Endothelial cell of umbilical vein (primary cell): ENCODE measurements at regions not wholly inside any gene's neighbourhood (a gene's known extent, or its start where the extent isn't known, plus 50 kb on each side); places are given as distances from the start of the nearest gene placed in this dataset.

ENCODE experiments used
- BruUV-seq: library from RNA; stranded (reverse); fragments of 400-500 nt; replicated peaks from 2 replicates; lab custom pipeline; 2021; lab: Mats Ljungman, UMichigan
- CTCF ChIA-PET: fragments of 300-600, 350-600 bp; sonication (Branson Sonifier 250); formaldehyde crosslinking; loops from one replicate; lab custom pipeline; 2021; ENCODE audit warnings: antibody characterized with exemption, inconsistent platforms; lab: Charles Lee
- POLR2A ChIA-PET: fragments of 300-600, 350-600 bp; sonication (Branson Sonifier 250); formaldehyde crosslinking; loops from one replicate; lab custom pipeline; 2021; ENCODE audit warnings: antibody characterized with exemption, inconsistent platforms; lab: Charles Lee
- DNase-seq: peaks from one replicate; pipeline ENCODE4 v3.0.0-alpha.2; 2011; ENCODE audit warnings: low read depth, low spot score
- FAIRE-seq: peaks from 2 replicates; lab custom pipeline; 2011; peaks lifted over from hg19 to GRCh38; lab: Jason Lieb, UNC
- H2AFZ ChIP-seq: 2 replicates; pipeline ENCODE4 v1.6.0; 2012; ENCODE audit warnings: low read depth, low read length, control low read depth, inconsistent platforms
- H3K27ac ChIP-seq: 2 replicates; pipeline ENCODE4 v1.5.1; 2011; ENCODE audit warnings: low read depth, mild to moderate bottlenecking, control low read depth, low read length, moderate library complexity; ENCODE audit not compliant: insufficient read depth
- H3K27me3 ChIP-seq, 2 experiments: 2 replicates each; pipeline versions ENCODE4 v1.6.0 to v1.6.1; 2011; ENCODE audit warnings: low read length in 2 of 2, mixed read lengths in 1 of 2; ENCODE audit not compliant: control insufficient read depth in 2 of 2, insufficient read depth in 2 of 2
- H3K36me3 ChIP-seq, 2 experiments: 2 replicates in 1 of 2; 3 replicates in 1 of 2; pipeline ENCODE4 v1.5.1; 2011; ENCODE audit warnings: low read length in 2 of 2, mild to moderate bottlenecking in 1 of 2, moderate library complexity in 1 of 2; ENCODE audit not compliant: control insufficient read depth in 2 of 2, insufficient read depth in 2 of 2; ENCODE audit errors: extremely low read depth in 1 of 2
- H3K4me1 ChIP-seq: 3 replicates; pipeline ENCODE4 v1.5.1; 2011; ENCODE audit warnings: mild to moderate bottlenecking, low read length; ENCODE audit not compliant: control insufficient read depth, insufficient read depth; ENCODE audit errors: extremely low read depth
- H3K4me2 ChIP-seq: 2 replicates; pipeline ENCODE4 v1.6.1; 2011; ENCODE audit warnings: low read length, control low read depth, mixed read lengths; ENCODE audit not compliant: insufficient read depth
- H3K4me3 ChIP-seq, 3 experiments: fragments of 200-600 bp in 1 of 3; sonication (generic), shearing (Covaris generic) in 1 of 3; replicated peaks in 1 of 3; 2 replicates each; pipeline ENCODE4 v1.5.1; 2011 to 2016; ENCODE audit warnings: control low read depth in 3 of 3, low read length in 3 of 3, mild to moderate bottlenecking in 2 of 3, inconsistent platforms in 1 of 3, low read depth in 1 of 3, moderate library complexity in 1 of 3; ENCODE audit not compliant: insufficient read depth in 1 of 3
- H3K79me2 ChIP-seq: 2 replicates; pipeline ENCODE4 v1.6.0; 2012; ENCODE audit warnings: low read length, inconsistent platforms; ENCODE audit not compliant: control insufficient read depth, insufficient read depth
- H3K9ac ChIP-seq: replicated peaks from 2 replicates; pipeline ENCODE3; 2011; ENCODE audit warnings: low read length, control low read depth; ENCODE audit not compliant: insufficient read depth; ENCODE audit errors: extremely low read depth
- H3K9me1 ChIP-seq: replicated peaks from 3 replicates; pipeline ENCODE4 v1.6.0; 2011; ENCODE audit warnings: mild to moderate bottlenecking, low read length; ENCODE audit not compliant: control insufficient read depth, insufficient read depth; ENCODE audit errors: extremely low read depth
- H3K9me3 ChIP-seq: replicated peaks from 2 replicates; pipeline ENCODE4 v1.5.1; 2012; ENCODE audit warnings: low read length, inconsistent platforms; ENCODE audit not compliant: control insufficient read depth, insufficient read depth
- H4K20me1 ChIP-seq: replicated peaks from 2 replicates; pipeline ENCODE3; 2011; ENCODE audit warnings: mild to moderate bottlenecking, low read length; ENCODE audit not compliant: control insufficient read depth, insufficient read depth; ENCODE audit errors: extremely low read depth
- CTCF ChIP-seq, 2 donors: IDR thresholded peaks; 1 replicate in 1 of 2; 2 replicates in 1 of 2; pipeline ENCODE4 v1.5.1; 2011; ENCODE audit warnings: low read length in 2 of 2, mild to moderate bottlenecking in 2 of 2, moderate library complexity in 2 of 2, control low read depth in 1 of 2, inconsistent platforms in 1 of 2, low read depth in 1 of 2; ENCODE audit not compliant: insufficient read depth in 1 of 2; ENCODE audit errors: extremely low read depth in 1 of 2
- EZH2 ChIP-seq: IDR thresholded peaks from 2 replicates; pipeline ENCODE4 v1.6.1; 2012; ENCODE audit warnings: borderline replicate concordance, low read depth, mild to moderate bottlenecking, moderate library complexity, low read length, inconsistent platforms; ENCODE audit not compliant: severe bottlenecking
- FOS ChIP-seq: IDR thresholded peaks from 2 replicates; pipeline ENCODE4 v1.6.1; 2011; ENCODE audit warnings: mild to moderate bottlenecking, low read length, moderate library complexity, borderline replicate concordance; ENCODE audit not compliant: insufficient read depth
- GATA2 ChIP-seq: IDR thresholded peaks from 2 replicates; pipeline ENCODE4 v1.7.0; 2011; ENCODE audit warnings: low read depth, mild to moderate bottlenecking, moderate library complexity, mixed read lengths, low read length; ENCODE audit not compliant: insufficient read length, insufficient read depth
- JUN ChIP-seq: IDR thresholded peaks from 2 replicates; pipeline ENCODE4 v1.6.1; 2011; ENCODE audit warnings: borderline replicate concordance, low read depth; ENCODE audit not compliant: insufficient read length, insufficient read depth
- MAX ChIP-seq: IDR thresholded peaks from 2 replicates; pipeline ENCODE4 v1.6.1; 2011; ENCODE audit not compliant: insufficient read depth, insufficient read length
- MYC ChIP-seq: IDR thresholded peaks from one replicate; pipeline ENCODE4 v1.6.1; 2011; ENCODE audit warnings: mild to moderate bottlenecking, low read depth, low read length
- POLR2A ChIP-seq: IDR thresholded peaks from 2 replicates; pipeline ENCODE4 v1.6.1; 2012; ENCODE audit warnings: low read depth, mild to moderate bottlenecking, control low read depth, low read length
- POLR2AphosphoS5 ChIP-seq: IDR thresholded peaks from 2 replicates; pipeline ENCODE4 v1.6.1; 2012; ENCODE audit warnings: low read depth, mild to moderate bottlenecking, control low read depth, low read length, moderate library complexity; ENCODE audit not compliant: insufficient read depth
- dilution Hi-C: fragments of 300-500 bp; cut with MboI; formaldehyde crosslinking; loops from one replicate; pipeline ENCODE4 v1.15.0; 2019; ENCODE audit warnings: low sequenced_read_pairs; ENCODE audit not compliant: extremely low pct_ligation_motif_present
- intact Hi-C: fragments of 100-400 bp; cut with micrococcal nuclease; formaldehyde crosslinking; loops from one replicate; pipeline ENCODE4 v1.10.0; 2022

- DNase-seq: no peak
- Histone ChIP-seq H3K79me2 (no peaks in the 10 kb centered on the region), H3K9me1 (no peaks in the 10 kb centered on the region), H3K9ac (no peak overlapping the region), H4K20me1 (no peaks in the 10 kb centered on the region), H3K4me2 (no peak overlapping the region), H3K27me3 (peaks cover 9 to 18% of the 10 kb centered on the region in 2 experiments), H2AFZ (no peak overlapping the region), H3K9me3 (no peaks in the 10 kb centered on the region), H3K4me3 (no peak overlapping the region), H3K4me1 (no peaks in the 10 kb centered on the region), H3K36me3 (no peaks in the 10 kb centered on the region), H3K27ac (no peak overlapping the region)
- no peak for FAIRE-seq
- intact Hi-C loops (loop anchor here (10.0 kb wide), 1 partner anchor 145 kb away; no protein-coding TSS in a partner anchor), dilution Hi-C loops (no loop called here)
- ChIA-PET CTCF (no interaction called here), POLR2A (no interaction called here)
- no TSS peak for BruUV-seq
- TF ChIP-seq CTCF (IDR thresholded peaks at IDR 0.05; ENCODE audit: extremely low read depth in 1 of 2, insufficient read depth in 1 of 2, low read depth in 1 of 2, low read length in 2 of 2): no peak
- no peak for TF ChIP-seq POLR2AphosphoS5
- TF ChIP-seq MAX: no peak
- TF ChIP-seq GATA2: no peak
- TF ChIP-seq JUN: no peak
Measured at GRCh38 chr1:148379697-148380096, 103.4 kb downstream of the PPIAL4G start.

- no peak overlapping the region for H2AFZ ChIP-seq
- CTCF ChIA-PET: no interaction called here
- intact Hi-C loops: loop anchor here (10.0 kb wide), 1 partner anchor 146 kb away; no protein-coding TSS in a partner anchor
- no peak overlapping the region for H3K9ac ChIP-seq
- H4K20me1 ChIP-seq: no peaks in the 10 kb centered on the region
- H3K79me2 ChIP-seq: no peaks in the 10 kb centered on the region
- dilution Hi-C loops: no loop called here
- no TSS peak for BruUV-seq
- no peak for TF ChIP-seq POLR2AphosphoS5
- no peak for TF ChIP-seq MYC
- no peak for TF ChIP-seq GATA2
- no peak for TF ChIP-seq EZH2
- no peak for TF ChIP-seq JUN
- no peak for TF ChIP-seq POLR2A
- no peak for TF ChIP-seq FOS
- no peak for TF ChIP-seq MAX
- TF ChIP-seq CTCF (IDR thresholded peaks at IDR 0.05; ENCODE audit: extremely low read depth in 1 of 2, insufficient read depth in 1 of 2, low read depth in 1 of 2, low read length in 2 of 2): no peak
- H3K27ac ChIP-seq: no peak overlapping the region
- POLR2A ChIA-PET: no interaction called here
- FAIRE-seq (no peak), DNase-seq (no peak)
- H3K9me1 ChIP-seq: no peaks in the 10 kb centered on the region
- no peak overlapping the region for H3K4me2 ChIP-seq
- no peaks in the 10 kb centered on the region for H3K9me3 ChIP-seq
- no peaks in the 10 kb centered on the region for H3K36me3 ChIP-seq
- H3K4me3 ChIP-seq: no peak overlapping the region
- no peaks in the 10 kb centered on the region for H3K4me1 ChIP-seq
- H3K27me3 ChIP-seq: peaks cover 9 to 18% of the 10 kb centered on the region in 2 experiments
Measured at GRCh38 chr1:148379170-148379500, 104.0 kb downstream of the PPIAL4G start.
